HCT116 (cell line): ENCODE measurements at regions not wholly inside any gene's neighbourhood (a gene's known extent, or its start where the extent isn't known, plus 50 kb on each side); places are given as distances from the start of the nearest gene placed in this dataset.

ENCODE experiments used
- ATAC-seq: fragments of 200-7000 bp; cut with Tn5 transposase; 2 replicates; pipeline ENCODE4 v1.9.1; 2020; ENCODE audit warnings: mild to moderate bottlenecking, moderate library complexity
- BruUV-seq: library from RNA; stranded (reverse); fragments of 400-500 nt; replicated peaks from 2 replicates; lab custom pipeline; 2021; lab: Mats Ljungman, UMichigan
- CTCF ChIA-PET: fragments of 300-600 bp; sonication (Branson Sonifier 250); formaldehyde crosslinking; loops from one replicate; lab custom pipeline; 2021; ENCODE audit warnings: antibody characterized with exemption; lab: Charles Lee
- POLR2A ChIA-PET: fragments of 300-600, 350-600 bp; sonication (Branson Sonifier 250); formaldehyde crosslinking; loops from one replicate; lab custom pipeline; 2021; ENCODE audit warnings: antibody characterized with exemption; lab: Charles Lee
- RAD21 ChIA-PET, 2 experiments: fragments of 300-600 bp; sonication (Branson Sonifier 250); formaldehyde crosslinking; loops; one replicate each; lab custom pipeline; 2023; ENCODE audit warnings: low total read pairs in 2 of 2; ENCODE audit not compliant: uncharacterized antibody in 2 of 2, unreplicated experiment in 2 of 2, low non-redundant PET in 1 of 2; lab: Charles Lee
- DNase-seq: peaks from one replicate; pipeline ENCODE4 v3.0.0-alpha.2; 2010; ENCODE audit warnings: low read depth, low spot score
- H2AFZ ChIP-seq: fragments of 200-600 bp; shearing (Covaris generic), sonication (generic); 2 replicates; pipeline ENCODE4 v1.6.1; 2017; ENCODE audit warnings: low read depth, mixed run types, mixed read lengths, antibody characterized with exemption, low read length; ENCODE audit not compliant: poor library complexity, severe bottlenecking
- H3K27ac ChIP-seq: 2 replicates; pipeline ENCODE4 v1.5.1; 2012; ENCODE audit warnings: low read depth, low read length
- H3K27me3 ChIP-seq: fragments of 200-600 bp; sonication (generic); 2 replicates; pipeline ENCODE4 v1.6.1; 2016; ENCODE audit warnings: mixed run types, low read length, mixed read lengths; ENCODE audit not compliant: insufficient read depth
- H3K36me3 ChIP-seq, 2 experiments: fragments of 200-500 bp in 1 of 2; fragments of 200-600 bp in 1 of 2; sonication (Bioruptor generic) in 1 of 2; sonication (generic) in 1 of 2; 2 replicates each; pipeline versions ENCODE4 v1.5.1 to v1.6.1; 2014 to 2016; ENCODE audit warnings: low read length in 2 of 2, inconsistent platforms in 1 of 2, mixed read lengths in 1 of 2, mixed run types in 1 of 2; ENCODE audit not compliant: insufficient read depth in 2 of 2, control insufficient read depth in 1 of 2
- H3K4me1 ChIP-seq, 2 experiments: fragments of 200-600 bp in 1 of 2; sonication (generic) in 1 of 2; 2 replicates each; pipeline versions ENCODE4 v1.5.1 to v1.6.1; 2012 to 2017; ENCODE audit warnings: low read length in 2 of 2, inconsistent platforms in 1 of 2, mild to moderate bottlenecking in 1 of 2, mixed read lengths in 1 of 2, mixed run types in 1 of 2, moderate library complexity in 1 of 2; ENCODE audit not compliant: insufficient read depth in 2 of 2, control insufficient read depth in 1 of 2
- H3K4me2 ChIP-seq: fragments of 200-600 bp; sonication (generic); 2 replicates; pipeline ENCODE4 v1.6.1; 2017; ENCODE audit warnings: mixed run types, low read length, mixed read lengths
- H3K4me3 ChIP-seq, 2 experiments: fragments of 200-600 bp in 1 of 2; sonication (generic) in 1 of 2; replicated peaks in 1 of 2; 2 replicates each; pipeline ENCODE4 v1.5.1; 2011 to 2016; ENCODE audit warnings: low read length in 2 of 2, control low read depth in 1 of 2, low read depth in 1 of 2, mild to moderate bottlenecking in 1 of 2, mixed read lengths in 1 of 2, mixed run types in 1 of 2
- H3K79me2 ChIP-seq: fragments of 200-600 bp; sonication (generic); 2 replicates; pipeline ENCODE4 v1.6.1; 2017; ENCODE audit warnings: mild to moderate bottlenecking, mixed run types, low read length, moderate library complexity, mixed read lengths; ENCODE audit not compliant: insufficient read depth
- H3K9ac ChIP-seq: fragments of 200-600 bp; sonication (generic); 2 replicates; pipeline ENCODE4 v1.6.1; 2016; ENCODE audit warnings: low read length, mixed read lengths
- H3K9me2 ChIP-seq: fragments of 200-600 bp; sonication (generic), shearing (Covaris generic); 2 replicates; pipeline ENCODE4 v1.6.1; 2017; ENCODE audit warnings: mixed run types, mild to moderate bottlenecking, moderate library complexity; ENCODE audit not compliant: insufficient read depth
- H3K9me3 ChIP-seq, 2 experiments: fragments of 200-500 bp in 1 of 2; fragments of 200-600 bp in 1 of 2; sonication (Bioruptor generic) in 1 of 2; sonication (generic) in 1 of 2; 2 replicates each; pipeline ENCODE4 v1.6.1; 2014 to 2017; ENCODE audit warnings: low read length in 2 of 2, mixed read lengths in 2 of 2, inconsistent platforms in 1 of 2, low read depth in 1 of 2, mild to moderate bottlenecking in 1 of 2, mixed run types in 1 of 2, moderate library complexity in 1 of 2; ENCODE audit not compliant: control insufficient read depth in 1 of 2, insufficient read depth in 1 of 2
- H4K20me1 ChIP-seq: fragments of 200-600 bp; sonication (generic), shearing (Covaris generic); 2 replicates; pipeline ENCODE4 v1.6.1; 2017; ENCODE audit warnings: mixed run types, mild to moderate bottlenecking, moderate library complexity; ENCODE audit not compliant: insufficient read depth
- ATF3 ChIP-seq: IDR thresholded peaks from 2 replicates; pipeline ENCODE4 v1.6.1; 2012
- CBX3 ChIP-seq: IDR thresholded peaks from 2 replicates; pipeline ENCODE4 v1.6.1; 2012; ENCODE audit warnings: low read depth
- EGR1 ChIP-seq: IDR thresholded peaks from 2 replicates; pipeline ENCODE4 v1.6.1; 2012; ENCODE audit warnings: low read depth
- ELF1 ChIP-seq: IDR thresholded peaks from 2 replicates; pipeline ENCODE4 v1.6.1; 2012; ENCODE audit warnings: low read depth, borderline replicate concordance
- EZH2phosphoT487 ChIP-seq: fragments of 200-600 bp; IDR thresholded peaks from 2 replicates; pipeline ENCODE4 v1.6.1; 2018; ENCODE audit warnings: antibody characterized with exemption, borderline replicate concordance
- FOSL1 ChIP-seq: IDR thresholded peaks from 2 replicates; pipeline ENCODE4 v1.6.1; 2012; ENCODE audit warnings: low read depth
- POLR2A ChIP-seq: IDR thresholded peaks from 2 replicates; pipeline ENCODE4 v1.7.0; 2011; ENCODE audit warnings: borderline replicate concordance; ENCODE audit not compliant: insufficient read depth, insufficient read length; ENCODE audit errors: extremely low read depth
- POLR2AphosphoS5 ChIP-seq: IDR thresholded peaks from 2 replicates; pipeline ENCODE4 v1.6.1; 2011; ENCODE audit warnings: mild to moderate bottlenecking, low read depth, low read length, moderate library complexity
- SRF ChIP-seq: IDR thresholded peaks from 2 replicates; pipeline ENCODE4 v1.6.1; 2012; ENCODE audit warnings: low read depth
- YY1 ChIP-seq: IDR thresholded peaks from 2 replicates; pipeline ENCODE4 v1.6.1; 2011; ENCODE audit warnings: low read length, low read depth, moderate library complexity, mild to moderate bottlenecking; ENCODE audit not compliant: insufficient replicate concordance; ENCODE audit errors: extremely low read depth
- ZFX ChIP-seq: fragments of 450-650 bp; IDR thresholded peaks from 2 replicates; pipeline ENCODE4 v1.6.1; 2017
- intact Hi-C: fragments of 100-400 bp; cut with micrococcal nuclease; formaldehyde crosslinking; loops from 2 replicates; pipeline ENCODE4 v1.10.0; 2022
- TF ChIP-seq, protein P1 (sequence below): IDR thresholded peaks from 2 replicates; pipeline ENCODE4 v1.6.1; 2011; ENCODE audit warnings: mild to moderate bottlenecking, low read length, moderate library complexity; ENCODE audit not compliant: insufficient replicate concordance; ENCODE audit errors: extremely low read depth
- TF ChIP-seq, protein P2 (sequence below): IDR thresholded peaks from 2 replicates; pipeline ENCODE4 v1.6.1; 2012; ENCODE audit warnings: low read depth
- TF ChIP-seq, protein P3 (sequence below): IDR thresholded peaks from 2 replicates; pipeline ENCODE4 v1.6.1; 2012
- TF ChIP-seq, protein P4 (sequence below), 3 experiments: fragments of 200-600 bp in 1 of 3; sonication (generic) in 1 of 3; IDR thresholded peaks in 2 of 3; conservative IDR thresholded peaks in 1 of 3; 2 replicates each; pipeline ENCODE4 v1.5.1; 2012 to 2017; ENCODE audit warnings: low read depth in 2 of 3, low read length in 2 of 3, antibody characterized with exemption in 1 of 3, borderline replicate concordance in 1 of 3, control low read depth in 1 of 3, mild to moderate bottlenecking in 1 of 3, mixed read lengths in 1 of 3, mixed run types in 1 of 3, moderate library complexity in 1 of 3; ENCODE audit not compliant: insufficient read depth in 1 of 3

- Histone ChIP-seq H3K27me3 (no peaks in the 10 kb centered on the region), H4K20me1 (no peaks in the 10 kb centered on the region), H2AFZ (no peak overlapping the region), H3K4me3 (no peak overlapping the region), H3K36me3 (no peaks in the 10 kb centered on the region), H3K4me1 (no peaks in the 10 kb centered on the region), H3K4me2 (no peak overlapping the region), H3K27ac (no peak overlapping the region), H3K9me3 (no peaks in the 10 kb centered on the region; a peak in 1 of 4 replicates), H3K9me2 (no peaks in the 10 kb centered on the region), H3K79me2 (no peaks in the 10 kb centered on the region), H3K9ac (no peak overlapping the region)
- TF ChIP-seq EZH2phosphoT487 (no peak), EGR1 (no peak), ZFX (no peak), YY1 (no peak), SRF (no peak), ATF3 (no peak), CBX3 (no peak), FOSL1 (no peak), POLR2AphosphoS5 (no peak), POLR2A (no peak), ELF1 (no peak)
- TF ChIP-seq, protein P1, sequence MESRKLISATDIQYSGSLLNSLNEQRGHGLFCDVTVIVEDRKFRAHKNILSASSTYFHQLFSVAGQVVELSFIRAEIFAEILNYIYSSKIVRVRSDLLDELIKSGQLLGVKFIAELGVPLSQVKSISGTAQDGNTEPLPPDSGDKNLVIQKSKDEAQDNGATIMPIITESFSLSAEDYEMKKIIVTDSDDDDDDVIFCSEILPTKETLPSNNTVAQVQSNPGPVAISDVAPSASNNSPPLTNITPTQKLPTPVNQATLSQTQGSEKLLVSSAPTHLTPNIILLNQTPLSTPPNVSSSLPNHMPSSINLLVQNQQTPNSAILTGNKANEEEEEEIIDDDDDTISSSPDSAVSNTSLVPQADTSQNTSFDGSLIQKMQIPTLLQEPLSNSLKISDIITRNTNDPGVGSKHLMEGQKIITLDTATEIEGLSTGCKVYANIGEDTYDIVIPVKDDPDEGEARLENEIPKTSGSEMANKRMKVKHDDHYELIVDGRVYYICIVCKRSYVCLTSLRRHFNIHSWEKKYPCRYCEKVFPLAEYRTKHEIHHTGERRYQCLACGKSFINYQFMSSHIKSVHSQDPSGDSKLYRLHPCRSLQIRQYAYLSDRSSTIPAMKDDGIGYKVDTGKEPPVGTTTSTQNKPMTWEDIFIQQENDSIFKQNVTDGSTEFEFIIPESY: no peak
- TF ChIP-seq, protein P2, sequence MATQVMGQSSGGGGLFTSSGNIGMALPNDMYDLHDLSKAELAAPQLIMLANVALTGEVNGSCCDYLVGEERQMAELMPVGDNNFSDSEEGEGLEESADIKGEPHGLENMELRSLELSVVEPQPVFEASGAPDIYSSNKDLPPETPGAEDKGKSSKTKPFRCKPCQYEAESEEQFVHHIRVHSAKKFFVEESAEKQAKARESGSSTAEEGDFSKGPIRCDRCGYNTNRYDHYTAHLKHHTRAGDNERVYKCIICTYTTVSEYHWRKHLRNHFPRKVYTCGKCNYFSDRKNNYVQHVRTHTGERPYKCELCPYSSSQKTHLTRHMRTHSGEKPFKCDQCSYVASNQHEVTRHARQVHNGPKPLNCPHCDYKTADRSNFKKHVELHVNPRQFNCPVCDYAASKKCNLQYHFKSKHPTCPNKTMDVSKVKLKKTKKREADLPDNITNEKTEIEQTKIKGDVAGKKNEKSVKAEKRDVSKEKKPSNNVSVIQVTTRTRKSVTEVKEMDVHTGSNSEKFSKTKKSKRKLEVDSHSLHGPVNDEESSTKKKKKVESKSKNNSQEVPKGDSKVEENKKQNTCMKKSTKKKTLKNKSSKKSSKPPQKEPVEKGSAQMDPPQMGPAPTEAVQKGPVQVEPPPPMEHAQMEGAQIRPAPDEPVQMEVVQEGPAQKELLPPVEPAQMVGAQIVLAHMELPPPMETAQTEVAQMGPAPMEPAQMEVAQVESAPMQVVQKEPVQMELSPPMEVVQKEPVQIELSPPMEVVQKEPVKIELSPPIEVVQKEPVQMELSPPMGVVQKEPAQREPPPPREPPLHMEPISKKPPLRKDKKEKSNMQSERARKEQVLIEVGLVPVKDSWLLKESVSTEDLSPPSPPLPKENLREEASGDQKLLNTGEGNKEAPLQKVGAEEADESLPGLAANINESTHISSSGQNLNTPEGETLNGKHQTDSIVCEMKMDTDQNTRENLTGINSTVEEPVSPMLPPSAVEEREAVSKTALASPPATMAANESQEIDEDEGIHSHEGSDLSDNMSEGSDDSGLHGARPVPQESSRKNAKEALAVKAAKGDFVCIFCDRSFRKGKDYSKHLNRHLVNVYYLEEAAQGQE: no peak
- TF ChIP-seq, protein P3, sequence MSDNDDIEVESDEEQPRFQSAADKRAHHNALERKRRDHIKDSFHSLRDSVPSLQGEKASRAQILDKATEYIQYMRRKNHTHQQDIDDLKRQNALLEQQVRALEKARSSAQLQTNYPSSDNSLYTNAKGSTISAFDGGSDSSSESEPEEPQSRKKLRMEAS: no peak
- TF ChIP-seq, protein P4, sequence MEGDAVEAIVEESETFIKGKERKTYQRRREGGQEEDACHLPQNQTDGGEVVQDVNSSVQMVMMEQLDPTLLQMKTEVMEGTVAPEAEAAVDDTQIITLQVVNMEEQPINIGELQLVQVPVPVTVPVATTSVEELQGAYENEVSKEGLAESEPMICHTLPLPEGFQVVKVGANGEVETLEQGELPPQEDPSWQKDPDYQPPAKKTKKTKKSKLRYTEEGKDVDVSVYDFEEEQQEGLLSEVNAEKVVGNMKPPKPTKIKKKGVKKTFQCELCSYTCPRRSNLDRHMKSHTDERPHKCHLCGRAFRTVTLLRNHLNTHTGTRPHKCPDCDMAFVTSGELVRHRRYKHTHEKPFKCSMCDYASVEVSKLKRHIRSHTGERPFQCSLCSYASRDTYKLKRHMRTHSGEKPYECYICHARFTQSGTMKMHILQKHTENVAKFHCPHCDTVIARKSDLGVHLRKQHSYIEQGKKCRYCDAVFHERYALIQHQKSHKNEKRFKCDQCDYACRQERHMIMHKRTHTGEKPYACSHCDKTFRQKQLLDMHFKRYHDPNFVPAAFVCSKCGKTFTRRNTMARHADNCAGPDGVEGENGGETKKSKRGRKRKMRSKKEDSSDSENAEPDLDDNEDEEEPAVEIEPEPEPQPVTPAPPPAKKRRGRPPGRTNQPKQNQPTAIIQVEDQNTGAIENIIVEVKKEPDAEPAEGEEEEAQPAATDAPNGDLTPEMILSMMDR (IDR thresholded peaks at IDR 0.05 in 2 of 3, conservative IDR thresholded peaks at IDR 0.05 in 1 of 3; ENCODE audit: borderline replicate concordance in 1 of 3, insufficient read depth in 1 of 3, low read depth in 2 of 3, low read length in 2 of 3): no peak
- BruUV-seq: no TSS peak
- DNase-seq: no peak
- ChIA-PET CTCF (no interaction called here), POLR2A (no interaction called here), RAD21 (no interaction called here)
- intact Hi-C loops: no loop called here
- no peak for ATAC-seq
Measured at GRCh38 chr5:116660929-116661328, 86.3 kb upstream of the SEMA6A start.
